ENCODE measurements at regions not wholly inside any gene's neighbourhood (a gene's known extent, or its start where the extent isn't known, plus 50 kb on each side); places are given as distances from the start of the nearest gene placed in this dataset.

DNA sequence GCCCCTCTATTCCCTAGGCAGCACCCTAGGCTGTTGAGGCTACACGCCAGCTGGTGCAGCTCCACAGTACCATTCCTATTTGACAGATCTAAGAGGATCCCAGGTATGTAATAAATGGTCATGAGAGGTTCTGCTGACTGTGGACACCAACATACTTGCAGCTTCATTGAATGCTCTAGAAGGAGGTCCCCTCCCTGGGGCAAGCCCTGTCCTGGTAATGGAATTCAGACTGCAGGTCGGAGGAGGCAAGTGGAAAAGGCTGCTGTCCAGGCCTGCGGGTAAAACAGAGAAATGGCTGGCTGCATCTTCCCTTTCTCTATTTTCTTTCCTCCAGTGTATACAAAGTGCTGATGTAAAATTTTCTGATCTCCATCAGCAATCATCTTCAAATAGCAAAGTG, 66.1 kb upstream of the ZNF648 start:
- no peak for DNase-seq
- H3K27me3 ChIP-seq (ENCODE audit: insufficient read depth, low read depth, severe bottlenecking), result no peaks in the 10 kb centered on the region
- H3K9me3 ChIP-seq (ENCODE audit: severe bottlenecking), result no peaks in the 10 kb centered on the region
- no peaks in the 10 kb centered on the region for H3K36me3 ChIP-seq
- TF ChIP-seq, protein P1, sequence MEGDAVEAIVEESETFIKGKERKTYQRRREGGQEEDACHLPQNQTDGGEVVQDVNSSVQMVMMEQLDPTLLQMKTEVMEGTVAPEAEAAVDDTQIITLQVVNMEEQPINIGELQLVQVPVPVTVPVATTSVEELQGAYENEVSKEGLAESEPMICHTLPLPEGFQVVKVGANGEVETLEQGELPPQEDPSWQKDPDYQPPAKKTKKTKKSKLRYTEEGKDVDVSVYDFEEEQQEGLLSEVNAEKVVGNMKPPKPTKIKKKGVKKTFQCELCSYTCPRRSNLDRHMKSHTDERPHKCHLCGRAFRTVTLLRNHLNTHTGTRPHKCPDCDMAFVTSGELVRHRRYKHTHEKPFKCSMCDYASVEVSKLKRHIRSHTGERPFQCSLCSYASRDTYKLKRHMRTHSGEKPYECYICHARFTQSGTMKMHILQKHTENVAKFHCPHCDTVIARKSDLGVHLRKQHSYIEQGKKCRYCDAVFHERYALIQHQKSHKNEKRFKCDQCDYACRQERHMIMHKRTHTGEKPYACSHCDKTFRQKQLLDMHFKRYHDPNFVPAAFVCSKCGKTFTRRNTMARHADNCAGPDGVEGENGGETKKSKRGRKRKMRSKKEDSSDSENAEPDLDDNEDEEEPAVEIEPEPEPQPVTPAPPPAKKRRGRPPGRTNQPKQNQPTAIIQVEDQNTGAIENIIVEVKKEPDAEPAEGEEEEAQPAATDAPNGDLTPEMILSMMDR (IDR thresholded peaks at IDR 0.05; ENCODE audit: low read depth, low read length), result no peak
- no peak overlapping the region for H3K4me3 ChIP-seq (ENCODE audit: low read depth, low read length)
- no peak overlapping the region for H3K27ac ChIP-seq

DNA sequence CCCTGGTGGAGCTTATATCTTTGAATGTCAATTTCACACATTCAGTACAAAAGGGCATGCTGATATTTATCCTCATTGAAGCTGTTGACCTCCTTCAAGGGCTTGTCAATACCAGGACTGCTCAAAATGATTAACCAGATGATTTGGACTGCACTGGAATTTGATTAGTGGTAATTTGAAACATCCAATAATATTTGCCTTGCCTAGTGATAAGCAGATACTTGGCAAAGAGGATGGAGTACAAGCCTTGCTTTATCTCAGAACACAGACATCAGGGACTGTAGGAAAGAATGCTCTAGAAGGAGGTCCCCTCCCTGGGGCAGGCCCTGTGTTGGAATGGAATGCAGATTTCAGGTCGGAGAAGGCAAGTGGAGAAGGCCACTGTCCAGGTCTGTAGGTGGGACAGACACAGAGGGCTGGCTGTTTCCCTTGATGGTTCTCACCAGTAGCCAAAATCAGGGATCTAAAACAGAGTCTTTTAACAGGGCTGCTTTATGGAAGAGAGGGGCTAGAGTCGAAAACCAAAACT, 64.8 kb upstream of the ZNF648 start:
- H3K9me3 ChIP-seq (ENCODE audit: severe bottlenecking), result no peaks in the 10 kb centered on the region

DNA sequence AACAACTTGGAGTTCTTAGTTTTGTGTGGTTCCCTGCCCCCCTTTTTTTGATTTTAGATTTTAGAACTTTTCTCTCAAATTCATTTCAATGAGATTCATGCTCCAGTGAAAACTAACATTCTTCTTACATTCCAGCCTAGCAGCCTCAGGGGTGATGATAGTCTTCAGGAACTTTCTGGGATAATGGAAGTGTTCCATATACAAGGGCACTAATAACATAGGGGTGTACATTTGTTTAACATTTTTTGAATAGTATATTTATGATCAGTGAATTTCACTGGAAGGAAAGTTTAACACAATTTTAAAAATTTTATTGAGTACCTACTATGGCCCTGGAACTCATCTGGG, 61.4 kb upstream of the ZNF648 start:
- Histone ChIP-seq H3K9me3 (ENCODE audit: severe bottlenecking) (no peaks in the 10 kb centered on the region), H3K4me3 (ENCODE audit: low read depth, low read length) (no peak overlapping the region), H3K36me3 (no peaks in the 10 kb centered on the region), H3K27me3 (ENCODE audit: insufficient read depth, low read depth, severe bottlenecking) (no peaks in the 10 kb centered on the region), H3K27ac (no peak overlapping the region)
- TF ChIP-seq, protein P1 (IDR thresholded peaks at IDR 0.05; ENCODE audit: low read depth, low read length), result no peak
- DNase-seq, result no peak

More for the DNA sequence above, 64.8 kb upstream of the ZNF648 start:
- DNase-seq, result no peak
- Histone ChIP-seq H3K36me3 (no peaks in the 10 kb centered on the region), H3K4me3 (ENCODE audit: low read depth, low read length) (no peak overlapping the region), H3K27ac (no peak overlapping the region), H3K27me3 (ENCODE audit: insufficient read depth, low read depth, severe bottlenecking) (no peaks in the 10 kb centered on the region)
- TF ChIP-seq, protein P1 (IDR thresholded peaks at IDR 0.05; ENCODE audit: low read depth, low read length), result no peak

DNA sequence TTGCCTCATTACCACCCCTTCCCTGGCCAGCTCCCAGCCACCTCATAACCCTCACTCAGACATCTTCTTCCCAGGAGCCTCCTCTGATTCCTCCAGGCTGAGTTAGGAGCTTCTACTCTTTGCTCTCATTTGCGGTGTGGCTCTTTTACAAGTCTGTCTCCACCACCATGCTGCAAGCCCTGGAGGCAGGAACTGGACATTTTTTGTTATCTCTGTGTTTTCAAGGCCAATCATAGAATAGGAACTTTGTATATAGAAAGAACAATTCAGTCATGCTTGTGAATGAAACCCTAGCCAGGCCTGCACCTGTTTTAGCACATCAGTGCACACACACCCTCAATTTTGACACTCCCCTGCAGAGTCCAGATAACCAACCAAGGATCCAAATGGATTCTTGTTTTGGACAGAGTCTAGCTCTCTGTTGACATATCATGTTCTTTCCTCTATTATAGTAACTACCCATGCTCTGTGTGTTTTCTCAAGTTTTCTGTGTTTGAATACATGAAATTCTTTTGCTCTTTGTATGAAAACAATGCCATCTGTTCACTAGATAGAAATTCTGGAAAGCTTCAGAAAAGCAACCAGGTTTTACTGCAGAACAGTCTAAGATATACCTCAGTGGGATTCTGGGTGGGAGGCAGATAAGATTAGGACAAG, 60.9 kb upstream of the ZNF648 start:
- DNase-seq, result no peak
- H3K27me3 ChIP-seq (ENCODE audit: insufficient read depth, low read depth, severe bottlenecking), result no peaks in the 10 kb centered on the region
- TF ChIP-seq, protein P1 (IDR thresholded peaks at IDR 0.05; ENCODE audit: low read depth, low read length), result no peak
- H3K36me3 ChIP-seq, result no peaks in the 10 kb centered on the region
- H3K4me3 ChIP-seq (ENCODE audit: low read depth, low read length), result no peak overlapping the region
- H3K9me3 ChIP-seq (ENCODE audit: severe bottlenecking), result no peaks in the 10 kb centered on the region
- H3K27ac ChIP-seq, result no peak overlapping the region

DNA sequence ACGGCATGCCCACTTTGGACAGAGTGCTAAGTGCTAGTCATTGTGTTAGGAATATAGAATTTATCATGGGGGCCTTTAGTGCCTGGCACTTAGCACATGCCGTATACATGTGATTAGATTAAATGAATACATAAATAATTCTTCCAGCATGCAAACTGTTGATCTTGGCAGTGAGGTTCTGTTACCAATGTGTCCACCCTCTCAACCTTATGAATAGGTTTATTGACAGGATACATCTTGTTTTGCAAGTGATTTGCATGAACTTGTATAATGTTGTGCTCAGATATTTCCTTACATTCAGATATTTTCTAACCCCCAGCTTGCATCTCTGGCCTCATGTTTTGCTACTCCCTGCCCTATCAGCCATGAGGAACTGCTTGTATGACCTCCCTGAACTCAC, 60.3 kb upstream of the ZNF648 start:
- no peaks in the 10 kb centered on the region for H3K9me3 ChIP-seq (ENCODE audit: severe bottlenecking)
- TF ChIP-seq, protein P1 (IDR thresholded peaks at IDR 0.05; ENCODE audit: low read depth, low read length), result no peak
- no peaks in the 10 kb centered on the region for H3K27me3 ChIP-seq (ENCODE audit: insufficient read depth, low read depth, severe bottlenecking)
- no peak overlapping the region for H3K4me3 ChIP-seq (ENCODE audit: low read depth, low read length)
- H3K36me3 ChIP-seq, result no peaks in the 10 kb centered on the region
- H3K27ac ChIP-seq, result no peak overlapping the region
- no peak for DNase-seq
